HFF-Myc (cell line): ENCODE measurements at regions not wholly inside any gene's neighbourhood (a gene's known extent, or its start where the extent isn't known, plus 50 kb on each side); places are given as distances from the start of the nearest gene placed in this dataset.

ENCODE experiments used
- DNase-seq: peaks from one replicate; pipeline ENCODE4 v3.0.0-alpha.2; 2011; ENCODE audit warnings: low read depth; ENCODE audit errors: extremely low read depth
- H3K4me3 ChIP-seq: replicated peaks from 2 replicates; pipeline ENCODE4 v1.5.1; 2011; ENCODE audit warnings: low read depth, mild to moderate bottlenecking, control low read depth, low read length
- TF ChIP-seq, protein P1 (sequence below): IDR thresholded peaks from 2 replicates; pipeline ENCODE4 v1.5.1; 2012; ENCODE audit warnings: mild to moderate bottlenecking, low read depth, low read length, control low read depth; ENCODE audit errors: missing control alignments

DNA sequence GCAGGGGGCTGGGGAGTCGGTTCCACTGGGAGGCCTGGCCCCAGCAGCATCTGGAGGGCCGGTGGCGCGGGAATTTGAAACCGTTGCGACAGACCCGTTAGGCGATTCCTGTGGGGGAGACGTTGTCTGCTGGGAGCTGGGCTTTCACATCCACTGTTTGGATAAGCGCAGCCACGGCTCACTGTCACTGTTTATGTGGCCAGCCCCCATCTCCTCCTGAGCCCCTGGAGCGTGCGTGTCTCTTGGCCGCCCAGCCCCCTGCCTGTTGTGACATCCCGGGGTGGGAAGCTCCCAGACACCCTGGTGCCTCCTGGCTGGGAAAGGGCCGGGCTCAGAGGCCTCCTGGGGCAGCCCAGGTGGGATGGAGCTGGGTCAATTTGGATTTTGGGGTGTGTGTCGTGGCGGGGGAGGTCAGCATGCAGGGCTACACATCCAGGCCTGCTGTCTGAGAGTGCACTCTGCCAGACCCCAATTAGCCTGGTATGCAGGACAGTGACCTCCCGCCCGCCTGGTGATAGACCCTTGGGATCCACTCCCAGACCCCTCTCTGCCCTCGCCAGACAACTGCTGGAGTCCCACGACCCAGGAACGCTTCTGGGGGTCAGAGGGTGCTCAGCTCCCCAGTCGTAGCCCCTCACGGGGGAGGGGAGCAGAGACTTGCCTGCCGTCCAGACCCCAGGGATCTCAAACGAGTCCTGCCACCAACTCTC is 62.0 kb upstream of the RNU6ATAC start:
- TF ChIP-seq, protein P1, sequence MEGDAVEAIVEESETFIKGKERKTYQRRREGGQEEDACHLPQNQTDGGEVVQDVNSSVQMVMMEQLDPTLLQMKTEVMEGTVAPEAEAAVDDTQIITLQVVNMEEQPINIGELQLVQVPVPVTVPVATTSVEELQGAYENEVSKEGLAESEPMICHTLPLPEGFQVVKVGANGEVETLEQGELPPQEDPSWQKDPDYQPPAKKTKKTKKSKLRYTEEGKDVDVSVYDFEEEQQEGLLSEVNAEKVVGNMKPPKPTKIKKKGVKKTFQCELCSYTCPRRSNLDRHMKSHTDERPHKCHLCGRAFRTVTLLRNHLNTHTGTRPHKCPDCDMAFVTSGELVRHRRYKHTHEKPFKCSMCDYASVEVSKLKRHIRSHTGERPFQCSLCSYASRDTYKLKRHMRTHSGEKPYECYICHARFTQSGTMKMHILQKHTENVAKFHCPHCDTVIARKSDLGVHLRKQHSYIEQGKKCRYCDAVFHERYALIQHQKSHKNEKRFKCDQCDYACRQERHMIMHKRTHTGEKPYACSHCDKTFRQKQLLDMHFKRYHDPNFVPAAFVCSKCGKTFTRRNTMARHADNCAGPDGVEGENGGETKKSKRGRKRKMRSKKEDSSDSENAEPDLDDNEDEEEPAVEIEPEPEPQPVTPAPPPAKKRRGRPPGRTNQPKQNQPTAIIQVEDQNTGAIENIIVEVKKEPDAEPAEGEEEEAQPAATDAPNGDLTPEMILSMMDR: no peak
- DNase-seq: no peak
- H3K4me3 ChIP-seq: no peak overlapping the region

DNA sequence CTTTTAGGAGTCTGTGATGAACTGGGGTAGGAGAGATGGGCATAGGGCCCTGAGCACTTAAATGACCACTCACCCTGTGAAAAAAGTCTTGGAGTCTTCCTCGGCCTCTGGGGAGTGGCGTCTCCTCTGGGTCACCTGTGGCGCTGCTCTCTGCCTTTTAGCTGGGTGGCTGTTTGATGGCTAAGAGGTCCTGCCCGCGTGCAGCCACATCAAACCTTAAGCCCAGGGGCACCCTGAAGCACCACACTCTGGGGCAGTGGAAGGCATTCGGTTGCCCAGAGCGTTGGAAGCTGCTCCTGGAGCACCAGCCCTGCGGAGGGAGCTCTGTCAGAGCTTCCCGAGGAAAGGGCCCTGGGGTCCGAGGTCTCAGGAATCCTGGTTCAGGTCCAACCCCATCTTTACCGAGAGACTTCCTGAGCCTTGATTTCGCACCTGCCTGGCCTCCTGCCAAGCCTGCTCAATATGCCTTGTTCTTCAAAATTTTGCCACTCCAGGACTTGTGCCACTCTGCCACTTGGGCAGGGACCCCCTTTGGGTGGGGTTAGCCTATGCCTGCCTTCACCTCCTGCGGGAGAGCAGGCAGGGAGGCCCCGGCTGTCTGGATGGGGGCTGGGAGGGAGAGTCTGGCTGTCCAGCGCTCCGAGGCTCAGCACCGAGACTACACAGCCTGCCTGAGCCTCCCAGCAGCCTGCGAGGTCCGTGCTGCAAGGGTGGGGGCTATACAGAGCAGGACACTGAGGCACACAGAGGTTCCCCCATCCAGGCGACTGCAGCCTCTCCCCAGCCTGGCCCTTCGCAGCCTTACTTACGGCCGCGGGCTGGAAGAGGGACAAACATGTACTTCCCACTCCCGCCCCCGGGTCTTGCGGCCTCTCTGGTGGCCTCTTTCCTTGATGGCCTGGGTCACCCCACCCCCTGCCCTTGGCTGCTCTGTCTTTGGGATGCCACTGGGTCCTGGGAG is 63.4 kb upstream of the RNU6ATAC start:
- no peak for DNase-seq
- TF ChIP-seq, protein P1: no peak
- H3K4me3 ChIP-seq: no peak overlapping the region

DNA sequence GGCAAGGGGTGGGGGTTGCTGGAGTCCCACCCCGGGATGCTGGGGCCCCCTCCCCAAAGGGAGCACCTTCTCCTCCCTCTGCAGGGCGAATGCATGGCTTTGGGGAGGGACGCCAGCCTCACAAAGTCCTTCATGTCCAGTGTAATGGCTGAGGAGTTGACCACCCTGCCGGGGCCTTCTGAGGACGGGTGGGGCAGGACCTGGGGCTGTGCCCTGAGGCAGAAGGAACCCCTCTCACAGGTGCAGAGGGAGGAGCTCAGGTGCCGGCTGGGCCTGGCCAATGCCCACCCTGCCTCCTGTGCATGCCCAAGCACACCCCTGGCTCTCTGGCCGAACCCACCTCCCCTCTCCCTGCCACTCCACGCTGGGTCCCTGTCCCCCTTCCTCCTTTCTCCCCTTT is 64.3 kb upstream of the RNU6ATAC start:
- no peak overlapping the region for H3K4me3 ChIP-seq
- TF ChIP-seq, protein P1: no peak
- DNase-seq: no peak

DNA sequence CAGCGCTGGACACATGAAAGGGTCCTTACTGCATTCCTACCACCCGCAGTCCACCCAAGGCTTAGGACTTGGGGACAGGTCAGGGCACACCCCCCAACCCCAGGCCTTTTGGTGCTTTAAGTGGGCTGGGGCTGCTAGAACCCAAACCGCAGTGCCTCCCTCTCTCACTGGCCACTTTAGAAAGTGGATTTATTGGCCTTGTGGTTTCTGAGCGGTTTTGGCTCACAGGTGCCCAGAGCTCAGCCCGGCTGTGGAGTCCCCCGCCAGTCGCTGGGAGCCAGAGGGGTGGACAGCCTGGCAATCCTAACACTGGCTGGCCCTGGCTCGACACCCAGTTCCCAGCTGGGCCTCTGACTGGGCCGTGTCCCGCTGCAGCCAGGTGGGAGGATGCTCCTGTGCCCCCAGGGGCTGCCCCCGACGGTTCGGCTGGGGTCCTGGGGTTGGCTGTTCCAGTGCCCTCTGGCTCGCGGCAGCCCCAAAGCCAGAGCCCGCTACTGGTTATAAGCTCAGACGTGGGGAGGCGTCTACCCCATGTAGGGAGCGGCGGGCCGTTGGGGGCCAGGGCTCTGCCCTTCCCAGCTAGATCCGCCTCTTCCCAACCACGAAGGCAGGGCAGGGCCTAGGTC is 65.2 kb upstream of the RNU6ATAC start:
- no peak for DNase-seq
- TF ChIP-seq, protein P1: no peak
- no peak overlapping the region for H3K4me3 ChIP-seq

DNA sequence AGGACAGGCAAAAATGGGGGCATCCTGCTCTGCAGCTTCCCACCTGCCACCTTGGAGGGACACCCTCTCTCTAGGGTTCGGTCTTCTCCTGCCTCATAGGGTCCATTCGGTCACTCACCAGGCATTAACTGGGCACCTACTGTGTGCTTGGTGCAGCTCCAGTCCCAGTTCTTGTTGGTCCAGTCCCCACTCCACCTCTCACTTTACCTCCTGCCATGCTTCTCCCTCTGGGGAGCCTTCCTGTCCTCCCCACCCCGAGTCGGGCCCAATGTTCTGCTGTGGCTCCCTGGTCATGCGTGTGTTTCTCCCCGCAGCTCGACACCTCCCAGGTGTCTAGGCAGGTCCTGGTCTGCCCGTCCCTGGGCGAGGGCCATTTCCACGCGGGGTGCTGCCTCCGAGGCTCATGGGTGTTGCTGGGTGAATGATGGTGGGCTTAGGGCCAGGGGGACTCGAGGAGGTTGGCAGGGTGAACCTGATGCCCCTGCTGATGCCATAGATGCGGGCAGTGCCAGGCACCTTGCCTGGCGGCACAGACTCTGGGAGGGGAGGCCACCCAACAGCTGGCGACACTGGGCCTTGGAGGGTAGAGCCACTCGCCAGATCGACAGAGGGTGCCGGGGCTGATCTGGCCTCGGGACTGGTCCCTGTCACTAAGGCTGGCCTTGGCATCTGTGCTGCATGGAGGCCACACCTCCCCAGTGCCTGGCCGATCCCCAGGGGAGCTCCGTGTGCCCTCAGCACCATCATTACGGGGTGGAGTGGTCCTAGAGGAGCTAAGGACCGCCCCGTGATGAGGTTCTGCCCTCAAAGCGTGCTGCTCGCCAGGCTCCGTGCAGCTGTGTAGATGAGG is 66.0 kb upstream of the RNU6ATAC start:
- TF ChIP-seq, protein P1: no peak
- no peak for DNase-seq
- H3K4me3 ChIP-seq: no peak overlapping the region

DNA sequence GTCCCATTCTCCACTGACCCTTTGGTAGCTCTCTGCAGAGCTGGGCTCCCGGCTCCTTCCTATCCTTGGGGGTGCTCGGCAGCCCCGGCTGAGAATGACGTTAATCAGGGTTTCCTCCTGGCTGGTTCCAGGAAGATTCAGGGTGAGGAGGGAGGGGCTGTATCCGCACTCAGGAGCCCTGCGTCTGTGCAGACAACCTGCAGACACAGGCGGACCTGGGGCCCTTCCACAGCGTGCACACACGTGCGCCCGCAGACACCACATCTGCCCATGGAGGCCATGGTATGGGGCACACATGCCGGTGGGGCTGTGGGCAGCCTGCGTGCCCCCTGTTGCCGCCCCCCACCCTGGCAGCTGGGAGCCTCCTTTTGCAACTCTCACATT is 66.6 kb upstream of the RNU6ATAC start:
- no peak for DNase-seq
- TF ChIP-seq, protein P1: no peak
- no peak overlapping the region for H3K4me3 ChIP-seq
